PC-9 (cell line): ENCODE measurements at regions not wholly inside any gene's neighbourhood (a gene's known extent, or its start where the extent isn't known, plus 50 kb on each side); places are given as distances from the start of the nearest gene placed in this dataset.

Experiments used
- CTCF ChIP-seq: fragments of 200-600 bp; sonication (generic); conservative IDR thresholded peaks from 2 replicates; pipeline ENCODE4 v1.6.1; 2017; ENCODE audit warnings: mixed run types, antibody characterized with exemption, mild to moderate bottlenecking, moderate library complexity
- EZH2 ChIP-seq: fragments of 200-600 bp; sonication (generic); IDR thresholded peaks from 2 replicates; pipeline ENCODE4 v1.8.0; 2017; ENCODE audit warnings: antibody characterized with exemption, low read depth

- TF ChIP-seq CTCF (no peak), EZH2 (no peak)
Observed at GRCh38 chr6:144769142-144769541, 484.0 kb downstream of the UTRN start.
